Colon (tissue), 2 donors: ENCODE measurements at regions not wholly inside any gene's neighbourhood (a gene's known extent, or its start where the extent isn't known, plus 50 kb on each side); places are given as distances from the start of the nearest gene placed in this dataset.
"Not testable (repeated sequence)": the region's sequence is repeated elsewhere in the genome, so short reads cannot be mapped to it uniquely, and the experiment has no call there.

ENCODE experiments used
- FAIRE-seq: peaks from 2 replicates; lab custom pipeline; 2012; peaks lifted over from hg19 to GRCh38; lab: Jason Lieb, UNC
- donor health status: control.
- donor health status: control.

GRCh38 chr21:15278279-15278678, 213.5 kb upstream of the NRIP1 start:
- FAIRE-seq, result no peak

GRCh38 chr21:15278851-15279250, 214.1 kb upstream of the NRIP1 start:
- FAIRE-seq, result no peak

GRCh38 chr21:15279482-15279881, 214.7 kb upstream of the NRIP1 start:
- no peak for FAIRE-seq

- FAIRE-seq, result no peak
These were observed 216.9 kb upstream of the NRIP1 start for GRCh38 chr21:15281714-15282113.

- FAIRE-seq, result no peak
These were observed 217.9 kb upstream of the NRIP1 start for GRCh38 chr21:15282665-15283064.

GRCh38 chr21:15283138-15283537, 218.3 kb upstream of the NRIP1 start:
- FAIRE-seq, result no peak

- no peak for FAIRE-seq
These were observed 219.0 kb upstream of the NRIP1 start for GRCh38 chr21:15283789-15284188.

- no peak for FAIRE-seq
These were observed 220.8 kb upstream of the NRIP1 start for GRCh38 chr21:15285556-15285955.

GRCh38 chr21:15289246-15289645, 224.4 kb upstream of the NRIP1 start:
- no peak for FAIRE-seq

- no peak for FAIRE-seq
These were observed 225.4 kb upstream of the NRIP1 start for GRCh38 chr21:15289896-15290841.

- FAIRE-seq, result no peak
These were observed 226.9 kb upstream of the NRIP1 start for GRCh38 chr21:15291621-15292266.

GRCh38 chr21:15293240-15293639, 228.4 kb upstream of the NRIP1 start:
- FAIRE-seq, result no peak

- FAIRE-seq, result no peak
These were observed 231.1 kb upstream of the NRIP1 start for GRCh38 chr21:15295875-15296274.

- no peak for FAIRE-seq
These were observed 233.0 kb upstream of the NRIP1 start for GRCh38 chr21:15297824-15298223.

GRCh38 chr21:15298306-15298705, 233.5 kb upstream of the NRIP1 start:
- FAIRE-seq, result no peak

GRCh38 chr21:15298755-15299154, 234.0 kb upstream of the NRIP1 start:
- FAIRE-seq, result not testable (repeated sequence)

GRCh38 chr21:15300131-15300530, 235.3 kb upstream of the NRIP1 start:
- FAIRE-seq, result no peak

- FAIRE-seq, result no peak
These were observed 236.2 kb upstream of the NRIP1 start for GRCh38 chr21:15301014-15301413.

GRCh38 chr21:15301736-15302135, 236.9 kb upstream of the NRIP1 start:
- no peak for FAIRE-seq

- FAIRE-seq, result no peak
These were observed 241.5 kb upstream of the NRIP1 start for GRCh38 chr21:15306271-15306670.

- no peak for FAIRE-seq
These were observed 243.5 kb upstream of the NRIP1 start for GRCh38 chr21:15308333-15308732.

GRCh38 chr21:15309022-15309590, 244.3 kb upstream of the NRIP1 start:
- no peak for FAIRE-seq

GRCh38 chr21:15309721-15310120, 244.9 kb upstream of the NRIP1 start:
- no peak for FAIRE-seq
